LNCaP clone FGC (cell line): ENCODE measurements at regions not wholly inside any gene's neighbourhood (a gene's known extent, or its start where the extent isn't known, plus 50 kb on each side); places are given as distances from the start of the nearest gene placed in this dataset.

ENCODE experiments used
- DNase-seq: peaks from one replicate; pipeline ENCODE4 v3.0.0-alpha.2; 2011; ENCODE audit warnings: low read depth
- H3K4me3 ChIP-seq: 2 replicates; pipeline ENCODE4 v1.5.1; 2011; ENCODE audit warnings: mild to moderate bottlenecking, low read depth, low read length, control low read depth
- CTCF ChIP-seq: IDR thresholded peaks from 2 replicates; pipeline ENCODE4 v1.5.1; 2012; ENCODE audit warnings: mild to moderate bottlenecking; ENCODE audit not compliant: control insufficient read depth, insufficient read depth; ENCODE audit errors: extremely low read depth

- H3K4me3 ChIP-seq: no peak overlapping the region
- no peak for DNase-seq
- no peak for TF ChIP-seq CTCF
These were observed 581.2 kb downstream of the ALG10 start for GRCh38 chr12:34603382-34604035.

GRCh38 chr12:34604227-34604626 is 581.9 kb downstream of the ALG10 start:
- DNase-seq: no peak
- 0 out of 2 replicates have a peak, but pooled peaks have one; percentile 14 for TF ChIP-seq CTCF

GRCh38 chr12:34604631-34605509 is 582.6 kb downstream of the ALG10 start:
- DNase-seq: no peak
- H3K4me3 ChIP-seq: no peak overlapping the region
- no peak; the same call in 1 of the 2 replicates for TF ChIP-seq CTCF

More at GRCh38 chr12:34604227-34604626, 581.9 kb downstream of the ALG10 start:
- no peak overlapping the region for H3K4me3 ChIP-seq

GRCh38 chr12:34605510-34605887 is 583.2 kb downstream of the ALG10 start:
- no peak overlapping the region for H3K4me3 ChIP-seq
- no peak for TF ChIP-seq CTCF
- no peak for DNase-seq

GRCh38 chr12:34605955-34606748 is 583.9 kb downstream of the ALG10 start:
- no peak for TF ChIP-seq CTCF
- DNase-seq: no peak
- no peak overlapping the region for H3K4me3 ChIP-seq

GRCh38 chr12:34606749-34607519 is 584.6 kb downstream of the ALG10 start:
- DNase-seq: no peak

More at GRCh38 chr12:34606749-34607519, 584.6 kb downstream of the ALG10 start:
- no peak for TF ChIP-seq CTCF
- no peak overlapping the region for H3K4me3 ChIP-seq
